Tibial nerve (tissue), 4 donors: ENCODE measurements at regions not wholly inside any gene's neighbourhood (a gene's known extent, or its start where the extent isn't known, plus 50 kb on each side); places are given as distances from the start of the nearest gene placed in this dataset.

Experiments
- DNase-seq, 2 donors: peaks; one replicate each; pipeline ENCODE4 v3.0.0-alpha.2; 2019; ENCODE audit warnings: low spot score in 2 of 2
- H3K27ac ChIP-seq, 4 donors: fragments of 200-600 bp; sonication (generic) in 3 of 4; one replicate each; pipeline ENCODE4 v1.5.1; 2017 to 2019; ENCODE audit warnings: mild to moderate bottlenecking in 1 of 4
- H3K27me3 ChIP-seq, 2 donors: fragments of 200-600 bp; sonication (generic) in 1 of 2; one replicate each; pipeline versions ENCODE4 v1.5.1 to v1.6.0; 2017 to 2019
- H3K36me3 ChIP-seq, 3 donors: fragments of 200-600 bp; sonication (generic); one replicate each; pipeline ENCODE4 v1.5.1; 2018 to 2019
- H3K4me1 ChIP-seq, 4 donors: fragments of 200-600 bp; sonication (generic) in 3 of 4; one replicate each; pipeline ENCODE4 v1.5.1; 2017 to 2019
- H3K4me3 ChIP-seq, 4 donors: fragments of 200-600 bp; sonication (generic) in 3 of 4; one replicate each; pipeline ENCODE4 v1.5.1; 2017 to 2019; ENCODE audit warnings: mild to moderate bottlenecking in 1 of 4, moderate library complexity in 1 of 4
- H3K9me3 ChIP-seq, 4 donors: fragments of 200-600 bp; sonication (generic) in 3 of 4; one replicate each; pipeline ENCODE4 v1.5.1; 2017 to 2019
- CTCF ChIP-seq, 5 experiments: fragments of 200-600 bp in 3 of 5; fragments of 450-650 bp in 2 of 5; sonication (generic) in 3 of 5; IDR thresholded peaks; one replicate each; pipeline ENCODE4 v1.5.1; 2016 to 2019; ENCODE audit warnings: antibody characterized with exemption in 5 of 5, mild to moderate bottlenecking in 3 of 5, moderate library complexity in 2 of 5
- EP300 ChIP-seq, 2 donors: sonication (generic); formaldehyde crosslinking; IDR thresholded peaks; one replicate each; pipeline ENCODE4 v1.6.1; 2017; ENCODE audit warnings: antibody characterized with exemption in 2 of 2, mild to moderate bottlenecking in 1 of 2
- POLR2A ChIP-seq, 2 donors: fragments of 450-650 bp; IDR thresholded peaks; one replicate each; pipeline ENCODE4 v1.6.1; 2017; ENCODE audit warnings: antibody characterized with exemption in 2 of 2, mild to moderate bottlenecking in 2 of 2, moderate library complexity in 2 of 2
- WGBS, 2 donors: methylation state at CpG; one replicate each; pipeline ENCODE4 v1.1.5; 2018; 5-methylcytosine and 5-hydroxymethylcytosine counted together

GRCh38 chr1:68321084-68321685 is 88.9 kb upstream of the WLS start:
- TF ChIP-seq CTCF (IDR thresholded peaks at IDR 0.05) (peak; percentile 51 to 68 (median 53)), EP300 (IDR thresholded peaks at IDR 0.05) (no peak), POLR2A (IDR thresholded peaks at IDR 0.05) (no peak)
- H3K4me1 ChIP-seq: peaks cover 0 to 29% (median 0%) of the 10 kb centered on the region in 4 donors
- H3K27me3 ChIP-seq: no peaks in the 10 kb centered on the region
- H3K36me3 ChIP-seq: no peaks in the 10 kb centered on the region
- 29 to 31% methylated on average over 6 of the region's 6 CpGs for WGBS, 2 donors
- no peaks in the 10 kb centered on the region for H3K9me3 ChIP-seq
- no peak overlapping the region for H3K27ac ChIP-seq
- H3K4me3 ChIP-seq: no peak overlapping the region
- DNase-seq: peak; percentile 20 to 36

GRCh38 chr1:68320349-68320748 is 88.0 kb upstream of the WLS start:
- no peak for DNase-seq
- H3K4me3 ChIP-seq: no peak overlapping the region
- H3K27ac ChIP-seq: no peak overlapping the region
- H3K36me3 ChIP-seq: no peaks in the 10 kb centered on the region
- 85 to 86% methylated on average over 4 of the region's 4 CpGs for WGBS, 2 donors
- peaks cover 0 to 27% (median 0%) of the 10 kb centered on the region in 4 donors for H3K4me1 ChIP-seq
- no peaks in the 10 kb centered on the region for H3K9me3 ChIP-seq
- no peaks in the 10 kb centered on the region for H3K27me3 ChIP-seq
- TF ChIP-seq EP300 (IDR thresholded peaks at IDR 0.05) (no peak), POLR2A (IDR thresholded peaks at IDR 0.05) (no peak), CTCF (IDR thresholded peaks at IDR 0.05) (no peak)

- Histone ChIP-seq H3K4me3 (no peak overlapping the region), H3K36me3 (no peaks in the 10 kb centered on the region), H3K9me3 (no peaks in the 10 kb centered on the region), H3K27me3 (no peaks in the 10 kb centered on the region), H3K4me1 (peaks cover 0 to 30% (median 0%) of the 10 kb centered on the region in 4 donors), H3K27ac (no peak overlapping the region)
- TF ChIP-seq POLR2A (IDR thresholded peaks at IDR 0.05) (no peak), CTCF (IDR thresholded peaks at IDR 0.05) (no peak), EP300 (IDR thresholded peaks at IDR 0.05) (no peak)
- WGBS, 2 donors: 61 to 68% methylated on average over 5 of the region's 5 CpGs
- DNase-seq: no peak
Measured at GRCh38 chr1:68319907-68320306, 87.6 kb upstream of the WLS start.

GRCh38 chr1:68317543-68317942 is 85.2 kb upstream of the WLS start:
- Histone ChIP-seq H3K4me1 (peaks cover 0 to 33% (median 5%) of the 10 kb centered on the region in 4 donors), H3K36me3 (no peaks in the 10 kb centered on the region), H3K9me3 (no peaks in the 10 kb centered on the region), H3K27me3 (no peaks in the 10 kb centered on the region), H3K4me3 (no peak overlapping the region), H3K27ac (no peak overlapping the region)
- TF ChIP-seq CTCF (IDR thresholded peaks at IDR 0.05): no peak
- TF ChIP-seq POLR2A (IDR thresholded peaks at IDR 0.05): no peak
- TF ChIP-seq EP300 (IDR thresholded peaks at IDR 0.05): no peak
- WGBS, 2 donors: 92% methylated on average over 2 of the region's 2 CpGs
- no peak for DNase-seq

- Histone ChIP-seq H3K36me3 (no peaks in the 10 kb centered on the region), H3K4me1 (peaks cover 0 to 22% (median 5%) of the 10 kb centered on the region in 4 donors), H3K9me3 (no peaks in the 10 kb centered on the region), H3K4me3 (no peak overlapping the region), H3K27ac (peak overlapping the region in 3 of 4 donors; percentile 7 to 66 (median 58)), H3K27me3 (no peaks in the 10 kb centered on the region)
- TF ChIP-seq EP300 (IDR thresholded peaks at IDR 0.05) (no peak), POLR2A (IDR thresholded peaks at IDR 0.05) (no peak), CTCF (IDR thresholded peaks at IDR 0.05) (no peak)
- no peak for DNase-seq
- 15 to 23% methylated on average over 3 of the region's 3 CpGs for WGBS, 2 donors
Measured at GRCh38 chr1:68314151-68314780, 81.9 kb upstream of the WLS start.
